ENCODE measurements at regions not wholly inside any gene's neighbourhood (a gene's known extent, or its start where the extent isn't known, plus 50 kb on each side); places are given as distances from the start of the nearest gene placed in this dataset.
"Not testable (repeated sequence)": the region's sequence is repeated elsewhere in the genome, so short reads cannot be mapped to it uniquely, and the experiment has no call there.

- FAIRE-seq (no peak), DNase-seq (ENCODE audit: low spot score) (no peak)
These were observed 114.1 kb upstream of the PWP1 start for GRCh38 chr12:107571492-107571891.

GRCh38 chr12:107574691-107575090, 110.9 kb upstream of the PWP1 start:
- FAIRE-seq (no peak), DNase-seq (ENCODE audit: low spot score) (no peak)

- DNase-seq (ENCODE audit: low spot score) (no peak), FAIRE-seq (no peak)
These were observed 104.6 kb upstream of the PWP1 start for GRCh38 chr12:107580750-107581618.

- FAIRE-seq (no peak), DNase-seq (ENCODE audit: low spot score) (no peak)
These were observed 104.0 kb upstream of the PWP1 start for GRCh38 chr12:107581619-107582015.

GRCh38 chr12:107583551-107583950, 102.0 kb upstream of the PWP1 start:
- FAIRE-seq (no peak), DNase-seq (ENCODE audit: low spot score) (no peak)

- FAIRE-seq: no peak
These were observed 101.0 kb upstream of the PWP1 start for GRCh38 chr12:107584563-107584962.

GRCh38 chr12:107586256-107586970, 99.2 kb upstream of the PWP1 start:
- DNase-seq (ENCODE audit: low spot score): no peak
- no peak for FAIRE-seq

More at GRCh38 chr12:107584563-107584962, 101.0 kb upstream of the PWP1 start:
- DNase-seq (ENCODE audit: low spot score): no peak

GRCh38 chr12:107590413-107590812, 95.2 kb upstream of the PWP1 start:
- DNase-seq (ENCODE audit: low spot score) (no peak), FAIRE-seq (no peak)

GRCh38 chr12:107590814-107591375, 94.7 kb upstream of the PWP1 start:
- FAIRE-seq (no peak), DNase-seq (ENCODE audit: low spot score) (no peak)

- no peak for FAIRE-seq
- DNase-seq (ENCODE audit: low spot score): no peak
These were observed 91.8 kb upstream of the PWP1 start for GRCh38 chr12:107593713-107594381.

- DNase-seq (ENCODE audit: low spot score) (no peak), FAIRE-seq (no peak)
These were observed 90.6 kb upstream of the PWP1 start for GRCh38 chr12:107594995-107595394.

- DNase-seq (ENCODE audit: low spot score): peak; percentile 24
- FAIRE-seq: no peak
These were observed 87.7 kb upstream of the PWP1 start for GRCh38 chr12:107597695-107598410.

GRCh38 chr12:107598906-107599305, 86.7 kb upstream of the PWP1 start:
- FAIRE-seq (no peak), DNase-seq (ENCODE audit: low spot score) (no peak)

GRCh38 chr12:107600581-107601144, 84.9 kb upstream of the PWP1 start:
- FAIRE-seq: no peak
- DNase-seq (ENCODE audit: low spot score): no peak

- DNase-seq (ENCODE audit: low spot score) (no peak), FAIRE-seq (no peak)
These were observed 83.2 kb upstream of the PWP1 start for GRCh38 chr12:107602446-107602845.

GRCh38 chr12:107605293-107605692, 80.3 kb upstream of the PWP1 start:
- DNase-seq (ENCODE audit: low spot score) (no peak), FAIRE-seq (no peak)

- DNase-seq (ENCODE audit: low spot score) (peak; percentile 58), FAIRE-seq (no peak)
These were observed 77.9 kb upstream of the PWP1 start for GRCh38 chr12:107607464-107608392.

- FAIRE-seq: not testable (repeated sequence)
These were observed 76.8 kb upstream of the PWP1 start for GRCh38 chr12:107608779-107609178.

GRCh38 chr12:107610021-107610859, 75.4 kb upstream of the PWP1 start:
- DNase-seq (ENCODE audit: low spot score) (peak; percentile 15), FAIRE-seq (no peak)

More at GRCh38 chr12:107608779-107609178, 76.8 kb upstream of the PWP1 start:
- not testable (repeated sequence) for DNase-seq (ENCODE audit: low spot score)

Data from RCC 7860 (cell line).